Sigmoid colon (tissue), 3 donors: ENCODE measurements at regions not wholly inside any gene's neighbourhood (a gene's known extent, or its start where the extent isn't known, plus 50 kb on each side); places are given as distances from the start of the nearest gene placed in this dataset.

Experiments
- CTCF ChIP-seq, 4 experiments: fragments of 450-650 bp in 3 of 4; fragments of 200-600 bp in 1 of 4; IDR thresholded peaks; one replicate each; pipeline ENCODE4 v1.5.1; 2016 to 2019; ENCODE audit warnings: antibody characterized with exemption in 4 of 4, mild to moderate bottlenecking in 3 of 4, moderate library complexity in 2 of 4
- POLR2A ChIP-seq, 2 donors: fragments of 450-650 bp; IDR thresholded peaks; one replicate each; pipeline ENCODE4 v1.6.1; 2016; ENCODE audit warnings: antibody characterized with exemption in 2 of 2, mild to moderate bottlenecking in 2 of 2, moderate library complexity in 2 of 2

- TF ChIP-seq CTCF (IDR thresholded peaks at IDR 0.05) (no peak), POLR2A (IDR thresholded peaks at IDR 0.05) (no peak)
Observed at GRCh38 chr2:35468245-35468644, 887.3 kb upstream of the CRIM1 start.
